PC-3 (cell line): ENCODE measurements at regions not wholly inside any gene's neighbourhood (a gene's known extent, or its start where the extent isn't known, plus 50 kb on each side); places are given as distances from the start of the nearest gene placed in this dataset.

Experiments used
- ATAC-seq: fragments of 200-7000 bp; cut with Tn5 transposase; 2 replicates; pipeline ENCODE4 v1.9.1; 2020; ENCODE audit warnings: mild to moderate bottlenecking, moderate library complexity
- BruUV-seq: library from RNA; stranded (reverse); fragments of 400-500 nt; replicated peaks from 2 replicates; lab custom pipeline; 2021; lab: Mats Ljungman, UMichigan
- CTCF ChIA-PET: fragments of 300-600 bp; sonication (Branson Sonifier 250); formaldehyde crosslinking; loops from one replicate; lab custom pipeline; 2022; ENCODE audit warnings: antibody characterized with exemption; lab: Charles Lee
- POLR2A ChIA-PET: fragments of 300-600 bp; sonication (Branson Sonifier 250); formaldehyde crosslinking; loops from one replicate; lab custom pipeline; 2022; ENCODE audit warnings: antibody characterized with exemption; ENCODE audit not compliant: unreplicated experiment; lab: Charles Lee
- DNase-seq: peaks from one replicate; pipeline ENCODE4 v3.0.0-alpha.2; 2015
- H2AFZ ChIP-seq: fragments of 300-600 bp; sonication (generic); 2 replicates; pipeline ENCODE4 v1.6.0; 2016; ENCODE audit warnings: antibody characterized with exemption, low read length
- H3F3A ChIP-seq: fragments of 300-600 bp; sonication (generic); one replicate; pipeline ENCODE4 v1.6.0; 2017; ENCODE audit warnings: antibody characterized with exemption, low read length, control low read depth, mild to moderate bottlenecking; ENCODE audit not compliant: unreplicated experiment
- H3K27ac ChIP-seq: fragments of 300-600 bp; sonication (generic); 2 replicates; pipeline ENCODE4 v1.5.1; 2016; ENCODE audit warnings: mild to moderate bottlenecking, low read length
- H3K27me3 ChIP-seq: fragments of 300-600 bp; sonication (generic); 2 replicates; pipeline ENCODE4 v1.6.1; 2016; ENCODE audit warnings: low read length, mixed read lengths
- H3K36me3 ChIP-seq: fragments of 300-600 bp; sonication (generic); 2 replicates; pipeline ENCODE4 v1.6.1; 2016; ENCODE audit warnings: low read depth, mixed run types, low read length, mixed read lengths
- H3K4me1 ChIP-seq: fragments of 300-600 bp; sonication (generic); 2 replicates; pipeline ENCODE4 v1.5.1; 2016; ENCODE audit warnings: low read length; ENCODE audit not compliant: insufficient read depth
- H3K4me2 ChIP-seq: fragments of 300-600 bp; sonication (generic); 2 replicates; pipeline ENCODE4 v1.6.0; 2016; ENCODE audit warnings: low read length
- H3K4me3 ChIP-seq: fragments of 300-600 bp; sonication (generic); 2 replicates; pipeline ENCODE4 v1.5.1; 2016; ENCODE audit warnings: mild to moderate bottlenecking, low read length, mixed read lengths
- H3K79me2 ChIP-seq: fragments of 300-600 bp; sonication (generic); 2 replicates; pipeline ENCODE4 v1.6.1; 2017; ENCODE audit warnings: low read length, mixed read lengths
- H3K9ac ChIP-seq: fragments of 300-600 bp; sonication (generic); 2 replicates; pipeline ENCODE4 v1.6.0; 2016; ENCODE audit warnings: mild to moderate bottlenecking, low read length
- H3K9me2 ChIP-seq: fragments of 300-600 bp; sonication (generic); replicated peaks from 2 replicates; pipeline ENCODE4 v1.6.1; 2016; ENCODE audit warnings: mixed run types, low read length, mixed read lengths
- H3K9me3 ChIP-seq: fragments of 300-600 bp; sonication (generic); 2 replicates; pipeline ENCODE4 v1.6.1; 2016; ENCODE audit warnings: low read length, mixed read lengths
- H4K20me1 ChIP-seq: fragments of 300-600 bp; sonication (generic); 2 replicates; pipeline ENCODE4 v1.6.1; 2016; ENCODE audit warnings: low read length, mixed read lengths
- CTCF ChIP-seq: fragments of 300-600 bp; sonication (generic); conservative IDR thresholded peaks from 2 replicates; pipeline ENCODE4 v1.5.1; 2017; ENCODE audit warnings: antibody characterized with exemption, low read depth, mild to moderate bottlenecking, low read length
- EZH2 ChIP-seq: fragments of 300-600 bp; sonication (generic); IDR thresholded peaks from one replicate; pipeline ENCODE4 v1.6.1; 2017; ENCODE audit warnings: antibody characterized with exemption, mild to moderate bottlenecking, low read length; ENCODE audit not compliant: unreplicated experiment
- EZH2phosphoT487 ChIP-seq: fragments of 300-600 bp; sonication (generic); IDR thresholded peaks from 2 replicates; pipeline ENCODE4 v1.6.1; 2018; ENCODE audit warnings: mild to moderate bottlenecking, antibody characterized with exemption, low read length, borderline replicate concordance
- intact Hi-C: fragments of 100-400 bp; cut with micrococcal nuclease; formaldehyde crosslinking; loops from 2 replicates; pipeline ENCODE4 v1.9.0; 2023

- no peak for ATAC-seq
- no peak overlapping the region for H3K9ac ChIP-seq
- no peaks in the 10 kb centered on the region for H3F3A ChIP-seq
- peaks cover 15% of the 10 kb centered on the region; the same call in 1 of the 2 replicates for H3K9me3 ChIP-seq
- H3K4me3 ChIP-seq = no peak overlapping the region
- intact Hi-C loops = no loop called here
- no TSS peak for BruUV-seq
- H3K4me1 ChIP-seq = no peaks in the 10 kb centered on the region
- H3K27ac ChIP-seq = no peak overlapping the region
- TF ChIP-seq EZH2phosphoT487 = no peak
- TF ChIP-seq CTCF = no peak
- TF ChIP-seq EZH2 = no peak
- no peaks in the 10 kb centered on the region for H3K27me3 ChIP-seq
- ChIA-PET POLR2A (no interaction called here), CTCF (no interaction called here)
- H3K36me3 ChIP-seq = no peaks in the 10 kb centered on the region
- no peak overlapping the region for H3K4me2 ChIP-seq
- H4K20me1 ChIP-seq = no peaks in the 10 kb centered on the region
- H3K9me2 ChIP-seq = no peaks in the 10 kb centered on the region
- no peaks in the 10 kb centered on the region for H3K79me2 ChIP-seq
- H2AFZ ChIP-seq = no peak overlapping the region
- no peak for DNase-seq
Observed at GRCh38 chr6:148652205-148652604, 94.6 kb upstream of the UST start.

- H3F3A ChIP-seq = no peaks in the 10 kb centered on the region
- no peak for ATAC-seq
- POLR2A ChIA-PET = no interaction called here
- BruUV-seq = no TSS peak
- H3K9me2 ChIP-seq = no peaks in the 10 kb centered on the region
- H3K4me1 ChIP-seq = no peaks in the 10 kb centered on the region
- H3K4me2 ChIP-seq = no peak overlapping the region
- H3K79me2 ChIP-seq = no peaks in the 10 kb centered on the region
- no peaks in the 10 kb centered on the region for H3K36me3 ChIP-seq
- no peak overlapping the region for H2AFZ ChIP-seq
- DNase-seq = peak; percentile 33
- no peak overlapping the region for H3K27ac ChIP-seq
- no peak overlapping the region for H3K4me3 ChIP-seq
- no peak overlapping the region for H3K9ac ChIP-seq
- no peaks in the 10 kb centered on the region for H4K20me1 ChIP-seq
- CTCF ChIA-PET = no interaction called here
- peaks cover 15% of the 10 kb centered on the region; the same call in 1 of the 2 replicates for H3K9me3 ChIP-seq
- intact Hi-C loops = no loop called here
- no peak for TF ChIP-seq EZH2
- TF ChIP-seq EZH2phosphoT487 = no peak
- TF ChIP-seq CTCF = no peak
- no peaks in the 10 kb centered on the region for H3K27me3 ChIP-seq
Observed at GRCh38 chr6:148653138-148653776, 93.6 kb upstream of the UST start.

- ChIA-PET POLR2A (no interaction called here), CTCF (no interaction called here)
- no peak for ATAC-seq
Observed at GRCh38 chr6:148657048-148657447, 89.8 kb upstream of the UST start.

More at GRCh38 chr6:148657048-148657447, 89.8 kb upstream of the UST start:
- Histone ChIP-seq H3F3A (no peaks in the 10 kb centered on the region), H2AFZ (no peak overlapping the region), H3K9me2 (no peaks in the 10 kb centered on the region), H3K27ac (no peak overlapping the region), H3K9ac (no peak overlapping the region), H3K4me1 (no peaks in the 10 kb centered on the region), H3K79me2 (no peaks in the 10 kb centered on the region), H3K4me2 (no peak overlapping the region), H3K9me3 (peaks cover 13% of the 10 kb centered on the region; the same call in 1 of the 2 replicates), H3K4me3 (no peak overlapping the region), H3K36me3 (no peaks in the 10 kb centered on the region), H4K20me1 (no peaks in the 10 kb centered on the region), H3K27me3 (no peaks in the 10 kb centered on the region)
- intact Hi-C loops = no loop called here
- no TSS peak for BruUV-seq
- TF ChIP-seq EZH2 (no peak), CTCF (no peak), EZH2phosphoT487 (no peak)
- DNase-seq = peak; percentile 5
